ENCODE measurements at regions not wholly inside any gene's neighbourhood (a gene's known extent, or its start where the extent isn't known, plus 50 kb on each side); places are given as distances from the start of the nearest gene placed in this dataset.

DNA sequence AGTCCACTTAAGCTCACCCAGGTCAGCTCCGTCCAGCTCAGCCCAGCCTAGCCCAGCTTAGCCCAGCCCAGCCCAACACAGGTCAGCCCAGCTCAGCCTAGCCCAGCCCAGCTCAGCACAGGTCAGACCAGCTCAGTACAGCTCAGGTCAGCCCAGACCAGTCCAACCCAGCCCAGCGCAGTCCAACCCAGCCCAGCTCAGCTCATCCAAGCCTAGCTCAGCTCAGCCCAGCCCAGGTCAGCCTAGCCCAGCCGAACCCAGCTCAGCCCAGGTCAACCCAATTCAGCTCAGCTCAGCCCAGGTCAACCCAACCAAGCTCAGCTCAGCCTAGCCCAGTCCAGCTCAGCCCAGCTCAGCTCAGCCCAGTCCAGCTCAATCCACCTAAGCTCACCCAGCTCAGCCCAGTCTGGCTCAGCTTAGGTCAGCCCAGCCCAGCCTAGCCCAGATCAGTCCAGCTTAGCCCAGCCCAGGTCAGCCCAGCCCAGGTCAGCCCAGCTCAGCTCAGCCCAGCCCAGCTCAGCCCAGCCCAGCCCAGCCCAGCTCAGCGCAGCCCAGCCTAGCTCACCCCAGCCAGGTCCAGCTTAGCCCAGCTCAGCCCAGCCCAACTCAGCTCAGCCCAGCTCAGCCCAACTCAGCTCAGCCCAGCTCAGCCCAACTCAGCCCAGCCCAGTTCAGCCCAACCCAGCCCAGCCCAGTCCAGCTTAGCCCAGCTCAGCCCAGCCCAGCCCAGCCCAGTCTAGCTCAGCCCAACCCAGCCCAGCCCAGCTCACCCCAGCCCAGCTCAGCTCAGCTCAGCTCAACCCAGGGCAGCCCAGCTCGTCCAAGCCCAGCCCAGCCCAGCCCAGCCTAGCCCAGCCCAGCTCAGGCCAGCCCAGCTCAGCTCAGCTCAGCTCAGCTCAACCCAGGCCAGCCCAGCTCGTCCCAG lies 184.0 kb downstream of the TMEM121 start:
- TF ChIP-seq, protein P1, sequence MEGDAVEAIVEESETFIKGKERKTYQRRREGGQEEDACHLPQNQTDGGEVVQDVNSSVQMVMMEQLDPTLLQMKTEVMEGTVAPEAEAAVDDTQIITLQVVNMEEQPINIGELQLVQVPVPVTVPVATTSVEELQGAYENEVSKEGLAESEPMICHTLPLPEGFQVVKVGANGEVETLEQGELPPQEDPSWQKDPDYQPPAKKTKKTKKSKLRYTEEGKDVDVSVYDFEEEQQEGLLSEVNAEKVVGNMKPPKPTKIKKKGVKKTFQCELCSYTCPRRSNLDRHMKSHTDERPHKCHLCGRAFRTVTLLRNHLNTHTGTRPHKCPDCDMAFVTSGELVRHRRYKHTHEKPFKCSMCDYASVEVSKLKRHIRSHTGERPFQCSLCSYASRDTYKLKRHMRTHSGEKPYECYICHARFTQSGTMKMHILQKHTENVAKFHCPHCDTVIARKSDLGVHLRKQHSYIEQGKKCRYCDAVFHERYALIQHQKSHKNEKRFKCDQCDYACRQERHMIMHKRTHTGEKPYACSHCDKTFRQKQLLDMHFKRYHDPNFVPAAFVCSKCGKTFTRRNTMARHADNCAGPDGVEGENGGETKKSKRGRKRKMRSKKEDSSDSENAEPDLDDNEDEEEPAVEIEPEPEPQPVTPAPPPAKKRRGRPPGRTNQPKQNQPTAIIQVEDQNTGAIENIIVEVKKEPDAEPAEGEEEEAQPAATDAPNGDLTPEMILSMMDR (IDR thresholded peaks at IDR 0.05): no peak
- TF ChIP-seq EP300 (IDR thresholded peaks at IDR 0.05): no peak
- no peak for TF ChIP-seq POLR2AphosphoS5 (IDR thresholded peaks at IDR 0.05)
